ENCODE measurements at regions not wholly inside any gene's neighbourhood (a gene's known extent, or its start where the extent isn't known, plus 50 kb on each side); places are given as distances from the start of the nearest gene placed in this dataset.
A peak's percentile ranks its signal among the peaks of the same experiment; 100 is the strongest.
"Not testable (repeated sequence)": the region's sequence is repeated elsewhere in the genome, so short reads cannot be mapped to it uniquely, and the experiment has no call there.

- DNase-seq: no peak
These were observed 120.5 kb downstream of the C16orf95 start for GRCh38 chr16:87196661-87197060.

- no peak for DNase-seq
These were observed 118.8 kb downstream of the C16orf95 start for GRCh38 chr16:87198328-87198832.

DNA sequence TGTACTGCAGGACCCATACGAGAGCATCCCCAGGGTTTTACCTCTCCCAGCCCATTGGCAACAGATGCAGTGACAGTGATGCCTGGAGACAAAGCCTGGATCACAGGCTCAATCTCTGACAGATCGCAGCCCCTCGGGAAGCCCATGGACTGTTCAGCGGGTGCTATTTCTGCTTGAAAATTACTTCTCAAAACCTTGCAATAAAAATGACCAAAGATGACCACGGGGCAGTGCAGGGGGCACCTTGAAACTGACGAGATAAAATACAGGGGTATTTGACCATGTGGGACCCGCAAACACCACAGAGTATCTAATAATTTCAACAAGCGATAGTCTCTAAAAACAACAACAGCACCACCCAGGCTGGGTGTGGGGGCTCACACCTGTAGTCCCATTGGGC lies 118.3 kb downstream of the C16orf95 start:
- no peak for DNase-seq

- no peak for DNase-seq
These were observed 117.8 kb downstream of the C16orf95 start for GRCh38 chr16:87199379-87199778.

- no peak for DNase-seq
These were observed 117.3 kb downstream of the C16orf95 start for GRCh38 chr16:87199901-87200300.

DNA sequence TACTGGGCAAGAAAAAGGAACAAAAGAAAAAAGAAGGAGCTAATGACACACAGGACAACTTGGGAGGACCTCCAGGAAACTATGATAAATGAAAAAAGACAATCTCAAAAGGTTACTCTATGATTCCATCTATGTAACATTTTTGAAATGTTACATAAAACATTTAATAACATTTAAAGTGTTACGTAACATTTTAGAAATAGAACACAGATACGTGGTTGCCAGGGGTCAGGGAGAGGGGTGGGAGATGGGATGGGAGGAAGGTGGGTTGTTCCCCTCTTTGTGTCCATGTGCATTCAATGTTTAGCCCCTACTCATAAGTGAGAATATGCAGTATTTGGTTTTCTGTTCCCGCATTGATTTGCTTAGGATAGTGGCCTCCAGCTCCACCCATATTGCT lies 116.6 kb downstream of the C16orf95 start:
- DNase-seq: no peak

DNA sequence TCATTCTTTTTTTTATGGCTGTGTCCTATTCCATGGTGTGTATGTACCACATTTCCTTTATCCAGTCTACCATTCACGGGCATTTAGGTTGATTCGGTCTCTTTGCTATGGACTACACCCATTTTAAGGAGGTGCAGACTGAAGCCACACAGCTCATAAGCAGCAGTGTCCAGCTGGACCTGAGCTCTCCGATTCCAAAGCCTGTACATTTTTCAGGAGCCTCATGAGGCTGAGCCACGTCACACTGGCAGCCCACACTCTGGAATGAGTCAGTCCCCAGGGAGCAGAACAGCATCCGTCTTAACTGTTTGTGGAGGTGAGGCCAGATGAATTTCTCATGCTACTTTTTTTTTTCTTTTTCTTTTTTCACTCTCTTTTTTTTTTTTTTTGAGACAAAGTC lies 116.1 kb downstream of the C16orf95 start:
- no peak for DNase-seq

DNA sequence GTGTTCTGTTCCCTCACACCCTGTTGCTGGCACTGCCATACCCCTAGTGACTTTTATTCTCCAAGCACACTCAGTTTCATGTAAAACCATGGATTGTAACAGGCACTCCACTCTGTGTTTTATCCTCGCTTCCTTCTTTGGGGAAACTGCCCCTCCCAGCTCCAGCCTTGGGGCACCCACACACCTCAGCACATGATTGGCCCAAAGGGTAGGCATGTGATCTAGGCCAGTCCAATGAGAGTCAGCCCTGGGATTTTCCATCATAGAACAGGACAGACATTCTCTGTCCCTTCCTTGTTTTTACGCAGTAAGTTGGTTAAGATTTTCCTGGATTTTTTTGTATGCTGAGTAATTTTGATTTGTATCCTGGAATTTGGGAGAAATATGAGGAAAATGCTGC lies 115.4 kb downstream of the C16orf95 start:
- DNase-seq: no peak

- DNase-seq: no peak
These were observed 114.8 kb downstream of the C16orf95 start for GRCh38 chr16:87202346-87202745.

DNA sequence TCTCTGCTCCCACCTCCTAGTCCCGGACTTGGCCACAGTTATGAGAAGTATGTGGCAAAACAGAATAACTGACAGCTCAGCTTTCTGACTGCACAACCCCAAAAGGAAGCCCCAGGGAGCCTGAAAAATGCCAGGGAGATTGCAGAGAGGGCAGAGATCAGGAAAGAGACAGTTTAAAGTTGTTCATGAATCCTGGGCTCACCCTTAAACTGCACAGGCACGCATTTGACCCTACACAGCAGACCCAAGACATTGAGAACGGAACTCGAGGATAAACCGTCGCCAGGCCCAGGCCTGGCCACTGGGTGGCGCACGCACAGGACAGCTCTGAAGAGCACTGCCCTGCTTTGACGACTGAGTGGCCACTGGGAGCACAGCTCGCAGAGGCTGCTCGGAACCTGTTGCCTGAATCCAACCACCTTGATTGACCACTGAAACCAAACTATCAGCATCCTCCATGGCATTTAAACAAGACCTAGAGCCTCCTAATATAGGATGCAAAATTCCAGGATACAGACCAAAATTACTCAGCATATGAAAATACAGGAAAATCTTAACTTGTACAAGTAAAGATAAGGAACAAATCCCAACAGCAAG lies 114.0 kb downstream of the C16orf95 start:
- peak; percentile 60 for DNase-seq

- DNase-seq: no peak
These were observed 110.3 kb downstream of the C16orf95 start for GRCh38 chr16:87206646-87207451.

GRCh38 chr16:87207509-87207908 lies 109.7 kb downstream of the C16orf95 start:
- DNase-seq: no peak

DNA sequence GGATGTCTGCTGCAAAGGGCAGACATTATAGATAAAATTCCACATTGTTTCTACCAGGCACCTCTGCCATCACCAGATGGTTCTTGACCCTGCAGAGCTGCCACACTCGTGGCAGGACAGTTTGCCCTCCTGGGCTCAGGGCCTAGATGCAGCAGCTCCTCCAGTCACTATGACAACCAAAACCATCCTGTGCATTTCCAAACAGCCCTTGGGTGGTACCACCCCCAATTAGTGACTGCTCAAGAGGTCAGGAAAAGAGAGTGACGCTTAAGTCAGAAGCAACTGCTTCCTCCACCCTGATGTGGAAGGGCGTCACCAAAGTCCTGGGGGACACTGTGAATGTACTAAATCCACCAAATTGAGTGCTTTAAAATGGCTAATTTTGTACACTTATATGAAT lies 109.2 kb downstream of the C16orf95 start:
- DNase-seq: no peak

DNA sequence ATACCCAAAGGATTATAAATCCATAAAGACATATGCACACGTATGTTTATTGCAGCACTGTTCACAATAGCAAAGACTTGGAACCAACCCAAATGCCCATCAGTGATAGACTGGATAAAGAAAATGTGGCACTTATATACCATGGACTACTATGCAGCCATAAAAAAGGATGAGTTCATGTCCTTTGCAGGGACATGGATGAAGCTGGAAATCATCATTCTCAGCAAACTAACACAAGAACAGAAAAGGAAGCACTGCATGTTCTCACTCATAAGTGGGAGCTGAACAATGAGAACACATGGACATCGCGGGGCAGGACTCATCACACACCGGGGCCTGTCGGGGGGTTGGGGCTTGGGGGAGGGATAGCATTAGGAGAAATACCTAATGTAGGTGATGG lies 108.2 kb downstream of the C16orf95 start:
- not testable (repeated sequence) for DNase-seq

GRCh38 chr16:87209808-87210512 lies 107.2 kb downstream of the C16orf95 start:
- no peak for DNase-seq

DNA sequence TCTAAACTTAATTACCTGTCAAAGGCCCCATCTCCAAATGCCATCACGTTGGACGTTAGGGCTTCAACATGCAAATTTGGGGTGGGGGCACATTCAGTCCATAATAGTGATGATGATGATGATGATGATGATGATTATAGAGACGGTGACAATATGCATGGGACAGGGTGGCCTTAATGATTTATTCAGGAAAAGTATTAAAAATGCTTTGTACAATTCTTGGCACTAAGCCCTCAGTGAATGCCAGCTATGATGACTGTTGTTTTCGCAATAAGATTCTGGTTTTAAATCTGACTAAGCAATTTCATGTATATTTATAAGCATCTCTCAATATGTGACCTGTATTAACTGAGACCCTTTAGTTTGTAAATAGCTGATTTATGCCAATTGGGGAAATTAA lies 106.3 kb downstream of the C16orf95 start:
- DNase-seq: no peak

GRCh38 chr16:87212026-87212425 lies 105.2 kb downstream of the C16orf95 start:
- DNase-seq: no peak

GRCh38 chr16:87213536-87213935 lies 103.7 kb downstream of the C16orf95 start:
- DNase-seq: no peak

DNA sequence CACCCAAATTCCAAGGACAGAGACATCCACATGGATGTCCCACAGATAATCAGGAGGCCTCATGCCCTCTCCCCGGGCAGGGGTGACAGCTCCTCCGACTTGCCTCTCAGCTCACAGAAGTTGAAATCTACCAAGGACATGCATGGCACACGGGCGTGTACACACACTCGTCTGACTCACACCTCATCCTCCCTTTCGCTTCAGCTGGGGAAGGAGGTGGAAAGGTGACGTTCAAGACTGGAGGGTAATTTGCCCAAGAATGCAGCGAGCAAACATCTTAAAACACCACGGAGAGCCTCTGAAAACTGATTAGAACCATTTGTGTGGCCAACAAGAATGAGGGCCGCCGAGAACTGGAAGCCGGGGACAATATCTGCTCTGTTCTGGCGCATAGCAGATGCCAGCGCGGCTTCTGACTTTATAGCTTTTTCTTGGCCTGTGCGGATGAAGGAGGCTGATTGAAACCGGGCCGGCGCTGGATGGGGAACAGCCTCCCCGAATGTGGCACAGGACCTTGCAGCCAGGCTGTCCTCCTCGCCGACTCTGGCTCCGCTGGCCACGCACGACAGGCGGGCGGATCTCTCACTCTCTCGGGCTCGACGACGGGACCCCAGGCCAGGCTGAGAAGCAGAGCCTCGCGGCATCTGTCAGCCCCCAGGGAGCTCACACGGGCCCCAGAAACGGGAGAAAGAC lies 100.9 kb downstream of the C16orf95 start:
- peak; percentile 21 for DNase-seq

GRCh38 chr16:87216841-87217275 lies 100.3 kb downstream of the C16orf95 start:
- DNase-seq: no peak

- DNase-seq: not testable (repeated sequence)
These were observed 99.4 kb downstream of the C16orf95 start for GRCh38 chr16:87217802-87218201.

GRCh38 chr16:87218281-87219055 lies 98.7 kb downstream of the C16orf95 start:
- no peak for DNase-seq
